IMR-90 (cell line): ENCODE measurements at regions not wholly inside any gene's neighbourhood (a gene's known extent, or its start where the extent isn't known, plus 50 kb on each side); places are given as distances from the start of the nearest gene placed in this dataset.
A peak's percentile ranks its signal among the peaks of the same experiment; 100 is the strongest.

Experiments used
- ATAC-seq: fragments of 200-7000 bp; cut with Tn5 transposase; 2 replicates; pipeline ENCODE4 v1.9.1; 2020; ENCODE audit warnings: low read depth, mild to moderate bottlenecking, moderate library complexity
- BruUV-seq: library from RNA; stranded (reverse); fragments of 400-500 nt; replicated peaks from 2 replicates; lab custom pipeline; 2021; lab: Mats Ljungman, UMichigan
- CTCF ChIA-PET: fragments of 300-600 bp; formaldehyde crosslinking; extraction: SDS; loops from one replicate; lab custom pipeline; 2021; ENCODE audit warnings: antibody characterized with exemption; lab: Yijun Ruan, JAX
- POLR2A ChIA-PET: fragments of 300-600 bp; sonication (Branson Sonifier 250); formaldehyde crosslinking; loops from one replicate; lab custom pipeline; 2022; ENCODE audit warnings: antibody characterized with exemption; ENCODE audit not compliant: unreplicated experiment; lab: Charles Lee
- DNase-seq: peaks from one replicate; pipeline ENCODE4 v3.0.0; 2013
- H2AFZ ChIP-seq: replicated peaks from 2 replicates; pipeline ENCODE3; 2013; ENCODE audit warnings: low read length, mild to moderate bottlenecking; ENCODE audit not compliant: poor library complexity
- H2AK5ac ChIP-seq: 2 replicates; pipeline ENCODE4 v1.6.1; 2013; ENCODE audit warnings: low read depth, low read length, inconsistent platforms
- H2AK9ac ChIP-seq: replicated peaks from 2 replicates; pipeline ENCODE3; 2013; ENCODE audit warnings: mild to moderate bottlenecking, low read depth, low read length, moderate library complexity; ENCODE audit not compliant: poor library complexity
- H2BK120ac ChIP-seq: 2 replicates; pipeline ENCODE4 v1.6.1; 2013; ENCODE audit warnings: low read depth, low read length, inconsistent platforms
- H2BK15ac ChIP-seq: 3 replicates; pipeline ENCODE4 v1.6.1; 2013; ENCODE audit warnings: low read depth, low read length, inconsistent platforms
- H2BK20ac ChIP-seq: 2 replicates; pipeline ENCODE4 v1.6.1; 2013; ENCODE audit warnings: low read depth, mild to moderate bottlenecking, inconsistent platforms, low read length, moderate library complexity
- H2BK5ac ChIP-seq: 2 replicates; pipeline ENCODE4 v1.6.1; 2013; ENCODE audit warnings: mild to moderate bottlenecking, low read depth, low read length, inconsistent platforms; ENCODE audit not compliant: poor library complexity, severe bottlenecking
- H3K14ac ChIP-seq: replicated peaks from 2 replicates; pipeline ENCODE4 v1.6.1; 2013; ENCODE audit warnings: low read depth, low read length, inconsistent platforms
- H3K18ac ChIP-seq: 2 replicates; pipeline ENCODE4 v1.6.1; 2013; ENCODE audit warnings: low read depth, low read length, control low read depth
- H3K23ac ChIP-seq: 2 replicates; pipeline ENCODE4 v1.6.1; 2013; ENCODE audit warnings: low read depth, low read length, inconsistent platforms
- H3K27ac ChIP-seq: 2 replicates; pipeline ENCODE4 v1.5.1; 2013; ENCODE audit warnings: mild to moderate bottlenecking, control low read depth, low read length; ENCODE audit not compliant: insufficient read depth
- H3K27me3 ChIP-seq: 2 replicates; pipeline ENCODE4 v1.6.1; 2013; ENCODE audit warnings: low read length; ENCODE audit not compliant: control insufficient read depth, insufficient read depth
- H3K36me3 ChIP-seq: 2 replicates; pipeline ENCODE4 v1.6.1; 2013; ENCODE audit warnings: low read length, mixed read lengths; ENCODE audit not compliant: control insufficient read depth, insufficient read depth
- H3K4ac ChIP-seq: 2 replicates; pipeline ENCODE4 v1.6.1; 2013; ENCODE audit warnings: low read depth, low read length, inconsistent platforms
- H3K4me1 ChIP-seq: 2 replicates; pipeline ENCODE4 v1.6.1; 2013; ENCODE audit warnings: low read length, mixed read lengths; ENCODE audit not compliant: control insufficient read depth, insufficient read depth
- H3K4me2 ChIP-seq: 2 replicates; pipeline ENCODE4 v1.6.1; 2013; ENCODE audit warnings: low read depth, mild to moderate bottlenecking, control low read depth, low read length, moderate library complexity
- H3K4me3 ChIP-seq: 2 replicates; pipeline ENCODE4 v1.5.1; 2013; ENCODE audit warnings: low read depth, mild to moderate bottlenecking, control low read depth, low read length, moderate library complexity; ENCODE audit not compliant: insufficient read depth
- H3K56ac ChIP-seq: 2 replicates; pipeline ENCODE4 v1.6.1; 2013; ENCODE audit warnings: low read length, inconsistent platforms; ENCODE audit not compliant: insufficient read depth; ENCODE audit errors: extremely low read depth
- H3K79me1 ChIP-seq, 2 experiments: 2 replicates each; pipeline ENCODE4 v1.6.1; 2013; ENCODE audit warnings: low read length in 2 of 2, inconsistent platforms in 1 of 2, low read depth in 1 of 2
- H3K9ac ChIP-seq: 2 replicates; pipeline ENCODE4 v1.6.1; 2013; ENCODE audit warnings: low read depth, low read length, control low read depth
- H3K9me1 ChIP-seq: 2 replicates; pipeline ENCODE4 v1.6.1; 2013; ENCODE audit warnings: low read length, inconsistent platforms; ENCODE audit not compliant: insufficient read depth
- H3K9me3 ChIP-seq: 2 replicates; pipeline ENCODE4 v1.6.1; 2013; ENCODE audit warnings: low read length; ENCODE audit not compliant: control insufficient read depth, insufficient read depth
- H4K20me1 ChIP-seq: 2 replicates; pipeline ENCODE4 v1.6.1; 2013; ENCODE audit warnings: low read length, inconsistent platforms; ENCODE audit not compliant: insufficient read depth
- H4K5ac ChIP-seq: 2 replicates; pipeline ENCODE4 v1.6.1; 2013; ENCODE audit warnings: mild to moderate bottlenecking, low read depth, low read length, control low read depth
- H4K8ac ChIP-seq, 2 experiments: 2 replicates each; pipeline ENCODE4 v1.6.1; 2013; ENCODE audit warnings: low read depth in 2 of 2, low read length in 2 of 2, control low read depth in 1 of 2, inconsistent platforms in 1 of 2
- H4K91ac ChIP-seq: 2 replicates; pipeline ENCODE4 v1.6.1; 2013; ENCODE audit warnings: low read depth, low read length, inconsistent platforms; ENCODE audit not compliant: insufficient read depth
- BHLHE40 ChIP-seq: fragments of 150-350 bp; IDR thresholded peaks from 2 replicates; pipeline ENCODE4 v1.6.1; 2016; ENCODE audit warnings: mild to moderate bottlenecking, low read depth, low read length
- CHD1 ChIP-seq: IDR thresholded peaks from 2 replicates; pipeline ENCODE4 v1.6.1; 2012; ENCODE audit warnings: low read depth, low read length, improper control_type of control experiment
- ELK1 ChIP-seq: fragments of 150-350 bp; IDR thresholded peaks from 2 replicates; pipeline ENCODE4 v1.6.1; 2016; ENCODE audit warnings: low read depth, mild to moderate bottlenecking, low read length, moderate library complexity, borderline replicate concordance
- FOS ChIP-seq: fragments of 150-350 bp; IDR thresholded peaks from 2 replicates; pipeline ENCODE4 v1.6.1; 2016; ENCODE audit warnings: low read depth, low read length
- MAFK ChIP-seq: IDR thresholded peaks from 2 replicates; pipeline ENCODE4 v1.6.1; 2012; ENCODE audit warnings: low read depth, low read length, improper control_type of control experiment
- MAZ ChIP-seq: IDR thresholded peaks from 2 replicates; pipeline ENCODE4 v1.6.1; 2012; ENCODE audit warnings: low read depth, mild to moderate bottlenecking, low read length, improper control_type of control experiment, moderate library complexity, borderline replicate concordance
- NFE2L2 ChIP-seq: fragments of 150-350 bp; IDR thresholded peaks from 2 replicates; pipeline ENCODE4 v1.6.1; 2016; ENCODE audit warnings: low read depth, mild to moderate bottlenecking, low read length
- RAD21 ChIP-seq: IDR thresholded peaks from 2 replicates; pipeline ENCODE4 v1.6.1; 2012; ENCODE audit warnings: low read length, improper control_type of control experiment
- RCOR1 ChIP-seq: IDR thresholded peaks from 2 replicates; pipeline ENCODE4 v1.6.1; 2012; ENCODE audit warnings: mild to moderate bottlenecking, low read length, improper control_type of control experiment; ENCODE audit not compliant: insufficient replicate concordance
- RFX5 ChIP-seq: IDR thresholded peaks from 2 replicates; pipeline ENCODE4 v1.8.0; 2012; ENCODE audit warnings: low read depth, mild to moderate bottlenecking, low read length, moderate library complexity
- SMC3 ChIP-seq: fragments of 150-350 bp; IDR thresholded peaks from 2 replicates; pipeline ENCODE4 v1.6.1; 2016; ENCODE audit warnings: low read depth, mild to moderate bottlenecking, antibody characterized with exemption, low read length, moderate library complexity
- USF2 ChIP-seq: fragments of 150-350 bp; IDR thresholded peaks from 2 replicates; pipeline ENCODE4 v1.6.1; 2017; ENCODE audit warnings: mild to moderate bottlenecking, antibody characterized with exemption, low read length, low read depth
- WGBS, 2 experiments: methylation state at CpG; one replicate each; pipeline versions ENCODE4 v1.1.5 to v1.1.7; 2013; ENCODE audit warnings: missing lambda C conversion rate in 2 of 2; ENCODE audit not compliant: insufficient read length in 1 of 2; ENCODE audit errors: extremely low coverage in 2 of 2; 5-methylcytosine and 5-hydroxymethylcytosine counted together
- dilution Hi-C: fragments of 300-500 bp; cut with HindIII; formaldehyde crosslinking; loops from one replicate; pipeline ENCODE4 v1.14.3; 2018; ENCODE audit warnings: low sequenced_read_pairs; ENCODE audit not compliant: unreplicated experiment
- in situ Hi-C: fragments of 300-500 bp; cut with MboI; formaldehyde crosslinking; loops from 3 replicates; pipeline ENCODE4 v1.14.3; 2019; ENCODE audit warnings: low sequenced_read_pairs, inconsistent platforms, mixed read lengths
- intact Hi-C: fragments of 100-400 bp; cut with micrococcal nuclease; formaldehyde crosslinking; loops from 2 replicates; pipeline ENCODE4 v1.10.0; 2022
- TF ChIP-seq, protein P1 (sequence below): conservative IDR thresholded peaks from 2 replicates; pipeline ENCODE4 v1.5.1; 2012; ENCODE audit warnings: mild to moderate bottlenecking, low read depth, low read length, improper control_type of control experiment

- H3K23ac ChIP-seq, result peak overlapping the region; percentile 71; the same call in 1 of the 2 replicates
- no peak overlapping the region for H3K9ac ChIP-seq
- ChIA-PET POLR2A (no interaction called here), CTCF (interaction anchor here (0.6 kb wide), 2 partner anchors 9 to 427 kb away, joined by 3 read pairs; no protein-coding TSS in a partner anchor)
- H3K27me3 ChIP-seq, result no peaks in the 10 kb centered on the region
- peak overlapping the region; percentile 93 for H2AK5ac ChIP-seq
- H3K4me1 ChIP-seq, result peaks cover 17% of the 10 kb centered on the region
- dilution Hi-C loops (no loop called here), in situ Hi-C loops (loop anchor here (10.0 kb wide), 1 partner anchor 328 kb away; no protein-coding TSS in a partner anchor), intact Hi-C loops (loop anchor here (2.0 to 10.0 kb wide), 3 partner anchors 128 to 358 kb away; partner anchors contain the start of gene JUN)
- peak overlapping the region; percentile 76; the same call in 2 of the 3 replicates for H2BK15ac ChIP-seq
- peak overlapping the region; percentile 95 for H3K4ac ChIP-seq
- H3K4me2 ChIP-seq, result peak overlapping the region; percentile 20; the same call in 1 of the 2 replicates
- peak overlapping the region; percentile 75 for H2BK5ac ChIP-seq
- no peaks in the 10 kb centered on the region for H3K9me3 ChIP-seq
- peak overlapping the region; percentile 47 for H3K27ac ChIP-seq
- H3K9me1 ChIP-seq, result peaks cover 12% of the 10 kb centered on the region
- DNase-seq (no peak), ATAC-seq (no peak; the same call in 1 of the 2 replicates)
- peak overlapping the region; percentile 93 for H3K14ac ChIP-seq
- H2AK9ac ChIP-seq, result peak overlapping the region; percentile 86
- H4K91ac ChIP-seq, result peak overlapping the region; percentile 93
- no peaks in the 10 kb centered on the region for H4K20me1 ChIP-seq
- H3K79me1 ChIP-seq, result no peaks in the 10 kb centered on the region; a peak in 1 of 4 replicates
- no peak overlapping the region for H3K4me3 ChIP-seq
- H3K56ac ChIP-seq, result peak overlapping the region; percentile 77
- peak overlapping the region; percentile 97 for H2BK120ac ChIP-seq
- H3K36me3 ChIP-seq, result no peaks in the 10 kb centered on the region
- peak overlapping the region; percentile 44 for H4K5ac ChIP-seq
- BruUV-seq, result no TSS peak
- peak overlapping the region; percentile 55 for H2AFZ ChIP-seq
- H2BK20ac ChIP-seq, result peak overlapping the region; percentile 97
- WGBS, 2 experiments, result 70 to 100% methylated on average over 2 to 5 of the region's 9 CpGs
- peak overlapping the region; percentile 54 to 96 for H4K8ac ChIP-seq
- H3K18ac ChIP-seq, result peak overlapping the region; percentile 58
- TF ChIP-seq MAFK (no peak), CHD1 (no peak), MAZ (no peak), NFE2L2 (no peak), FOS (no peak), RAD21 (no peak), USF2 (no peak), SMC3 (no peak), BHLHE40 (no peak), RCOR1 (no peak), RFX5 (no peak), ELK1 (no peak)
- TF ChIP-seq, protein P1, sequence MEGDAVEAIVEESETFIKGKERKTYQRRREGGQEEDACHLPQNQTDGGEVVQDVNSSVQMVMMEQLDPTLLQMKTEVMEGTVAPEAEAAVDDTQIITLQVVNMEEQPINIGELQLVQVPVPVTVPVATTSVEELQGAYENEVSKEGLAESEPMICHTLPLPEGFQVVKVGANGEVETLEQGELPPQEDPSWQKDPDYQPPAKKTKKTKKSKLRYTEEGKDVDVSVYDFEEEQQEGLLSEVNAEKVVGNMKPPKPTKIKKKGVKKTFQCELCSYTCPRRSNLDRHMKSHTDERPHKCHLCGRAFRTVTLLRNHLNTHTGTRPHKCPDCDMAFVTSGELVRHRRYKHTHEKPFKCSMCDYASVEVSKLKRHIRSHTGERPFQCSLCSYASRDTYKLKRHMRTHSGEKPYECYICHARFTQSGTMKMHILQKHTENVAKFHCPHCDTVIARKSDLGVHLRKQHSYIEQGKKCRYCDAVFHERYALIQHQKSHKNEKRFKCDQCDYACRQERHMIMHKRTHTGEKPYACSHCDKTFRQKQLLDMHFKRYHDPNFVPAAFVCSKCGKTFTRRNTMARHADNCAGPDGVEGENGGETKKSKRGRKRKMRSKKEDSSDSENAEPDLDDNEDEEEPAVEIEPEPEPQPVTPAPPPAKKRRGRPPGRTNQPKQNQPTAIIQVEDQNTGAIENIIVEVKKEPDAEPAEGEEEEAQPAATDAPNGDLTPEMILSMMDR, result no peak
Measured at GRCh38 chr1:59142311-59143132, 154.4 kb upstream of the FGGY start.
